C4-2B (cell line): ENCODE measurements at regions not wholly inside any gene's neighbourhood (a gene's known extent, or its start where the extent isn't known, plus 50 kb on each side); places are given as distances from the start of the nearest gene placed in this dataset.

Source experiments
- ZFX ChIP-seq: fragments of 450-650 bp; IDR thresholded peaks from 2 replicates; pipeline ENCODE4 v1.6.1; 2017
- TF ChIP-seq, protein P1 (sequence below): fragments of 450-650 bp; conservative IDR thresholded peaks from 2 replicates; pipeline ENCODE4 v1.5.1; 2017; ENCODE audit warnings: mild to moderate bottlenecking

DNA sequence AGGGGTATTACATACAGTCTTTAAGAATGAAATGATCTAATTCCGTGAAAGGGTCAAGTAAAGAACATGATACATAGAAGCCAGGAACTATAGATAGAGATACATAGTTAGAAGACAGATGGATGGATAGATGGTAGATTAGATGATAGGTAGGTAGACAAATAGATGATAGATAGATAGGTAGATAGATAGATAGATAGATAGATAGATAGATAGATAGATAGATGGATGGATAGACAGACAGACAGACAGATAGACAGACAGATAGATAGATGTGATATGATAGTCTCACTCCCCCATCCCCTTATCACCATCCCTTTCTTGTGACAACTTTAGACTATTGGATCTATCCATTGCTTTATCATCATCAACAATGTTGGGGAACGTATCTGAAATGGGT lies 448.2 kb downstream of the METTL4 start:
- TF ChIP-seq, protein P1, sequence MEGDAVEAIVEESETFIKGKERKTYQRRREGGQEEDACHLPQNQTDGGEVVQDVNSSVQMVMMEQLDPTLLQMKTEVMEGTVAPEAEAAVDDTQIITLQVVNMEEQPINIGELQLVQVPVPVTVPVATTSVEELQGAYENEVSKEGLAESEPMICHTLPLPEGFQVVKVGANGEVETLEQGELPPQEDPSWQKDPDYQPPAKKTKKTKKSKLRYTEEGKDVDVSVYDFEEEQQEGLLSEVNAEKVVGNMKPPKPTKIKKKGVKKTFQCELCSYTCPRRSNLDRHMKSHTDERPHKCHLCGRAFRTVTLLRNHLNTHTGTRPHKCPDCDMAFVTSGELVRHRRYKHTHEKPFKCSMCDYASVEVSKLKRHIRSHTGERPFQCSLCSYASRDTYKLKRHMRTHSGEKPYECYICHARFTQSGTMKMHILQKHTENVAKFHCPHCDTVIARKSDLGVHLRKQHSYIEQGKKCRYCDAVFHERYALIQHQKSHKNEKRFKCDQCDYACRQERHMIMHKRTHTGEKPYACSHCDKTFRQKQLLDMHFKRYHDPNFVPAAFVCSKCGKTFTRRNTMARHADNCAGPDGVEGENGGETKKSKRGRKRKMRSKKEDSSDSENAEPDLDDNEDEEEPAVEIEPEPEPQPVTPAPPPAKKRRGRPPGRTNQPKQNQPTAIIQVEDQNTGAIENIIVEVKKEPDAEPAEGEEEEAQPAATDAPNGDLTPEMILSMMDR: no peak
- no peak for TF ChIP-seq ZFX
